SK-N-MC (cell line): ENCODE measurements at regions not wholly inside any gene's neighbourhood (a gene's known extent, or its start where the extent isn't known, plus 50 kb on each side); places are given as distances from the start of the nearest gene placed in this dataset.

Experiments
- EZH2 ChIP-seq: fragments of 200-600 bp; sonication (generic); IDR thresholded peaks from one replicate; pipeline ENCODE4 v1.6.1; 2017; ENCODE audit warnings: antibody characterized with exemption
- POLR2AphosphoS5 ChIP-seq: IDR thresholded peaks from 2 replicates; pipeline ENCODE4 v1.6.1; 2012; ENCODE audit warnings: mild to moderate bottlenecking, low read depth, low read length, borderline replicate concordance

GRCh38 chr4:151998723-151999122 is 237.9 kb upstream of the GATB start:
- TF ChIP-seq POLR2AphosphoS5 (no peak), EZH2 (no peak)
